Mesendoderm (in vitro differentiated cells): ENCODE measurements at regions not wholly inside any gene's neighbourhood (a gene's known extent, or its start where the extent isn't known, plus 50 kb on each side); places are given as distances from the start of the nearest gene placed in this dataset.

Experiments
- DNase-seq: peaks from one replicate; pipeline ENCODE4 v3.0.0; 2013
- H2AK5ac ChIP-seq: 2 replicates; pipeline ENCODE4 v1.6.1; 2013; ENCODE audit warnings: low read length, inconsistent platforms
- H2BK120ac ChIP-seq: 2 replicates; pipeline ENCODE4 v1.6.1; 2013; ENCODE audit warnings: low read depth, mild to moderate bottlenecking, low read length, moderate library complexity, mixed read lengths
- H2BK15ac ChIP-seq: replicated peaks from 2 replicates; pipeline ENCODE4 v1.6.1; 2013; ENCODE audit warnings: low read depth, mild to moderate bottlenecking, moderate library complexity
- H2BK5ac ChIP-seq: 2 replicates; pipeline ENCODE4 v1.6.1; 2013; ENCODE audit warnings: low read length, inconsistent platforms
- H3K18ac ChIP-seq: 2 replicates; pipeline ENCODE4 v1.6.1; 2013; ENCODE audit warnings: mild to moderate bottlenecking, low read length, mixed read lengths
- H3K23ac ChIP-seq: one replicate; pipeline ENCODE4 v1.6.1; 2013; ENCODE audit warnings: low read length
- H3K27ac ChIP-seq: 2 replicates; pipeline ENCODE4 v1.5.1; 2013; ENCODE audit warnings: low read depth, mild to moderate bottlenecking, inconsistent platforms, low read length, moderate library complexity
- H3K27me3 ChIP-seq: 2 replicates; pipeline ENCODE4 v1.6.1; 2013; ENCODE audit warnings: low read length, control low read depth, mild to moderate bottlenecking, inconsistent platforms; ENCODE audit not compliant: insufficient read depth, poor library complexity
- H3K36me3 ChIP-seq: 2 replicates; pipeline ENCODE4 v1.6.1; 2013; ENCODE audit warnings: low read length, inconsistent platforms; ENCODE audit not compliant: control insufficient read depth, insufficient read depth
- H3K4ac ChIP-seq: one replicate; pipeline ENCODE4 v1.6.1; 2013; ENCODE audit warnings: low read depth, mild to moderate bottlenecking, low read length, moderate library complexity
- H3K4me1 ChIP-seq: 2 replicates; pipeline ENCODE4 v1.6.1; 2013; ENCODE audit warnings: low read depth, low read length, inconsistent platforms; ENCODE audit not compliant: control insufficient read depth
- H3K4me2 ChIP-seq: 2 replicates; pipeline ENCODE4 v1.6.1; 2013; ENCODE audit warnings: low read length
- H3K4me3 ChIP-seq: 2 replicates; pipeline ENCODE4 v1.5.1; 2013; ENCODE audit warnings: mild to moderate bottlenecking, low read length
- H3K56ac ChIP-seq: one replicate; pipeline ENCODE4 v1.6.1; 2013; ENCODE audit warnings: low read length
- H3K79me1 ChIP-seq: 2 replicates; pipeline ENCODE4 v1.6.1; 2013; ENCODE audit warnings: low read length, inconsistent platforms
- H3K79me2 ChIP-seq: 2 replicates; pipeline ENCODE4 v1.6.1; 2013; ENCODE audit warnings: mild to moderate bottlenecking, low read length; ENCODE audit not compliant: control insufficient read depth, insufficient read depth
- H3K9ac ChIP-seq: 2 replicates; pipeline ENCODE4 v1.6.1; 2013; ENCODE audit warnings: low read length, inconsistent platforms
- H4K5ac ChIP-seq: one replicate; pipeline ENCODE4 v1.6.1; 2013; ENCODE audit warnings: low read length
- H4K8ac ChIP-seq: one replicate; pipeline ENCODE4 v1.6.1; 2013; ENCODE audit warnings: low read depth, mild to moderate bottlenecking, control low read depth, low read length, moderate library complexity
- WGBS: extraction: QIAGEN DNeasy Blood & Tissue Kit; methylation state at CpG from one replicate; pipeline ENCODE4 v1.1.7; 2013; ENCODE audit warnings: low lambda C conversion rate, missing lambda C conversion rate; ENCODE audit not compliant: insufficient coverage; ENCODE audit errors: extremely low coverage; 5-methylcytosine and 5-hydroxymethylcytosine counted together

- WGBS, result no CpG with 5 or more reads among the region's 2 CpGs
- no peak overlapping the region for H3K4me3 ChIP-seq
- no peak for DNase-seq
- no peaks in the 10 kb centered on the region for H3K4me1 ChIP-seq
- no peak overlapping the region for H3K56ac ChIP-seq
- no peak overlapping the region for H2BK120ac ChIP-seq
- H3K36me3 ChIP-seq, result no peaks in the 10 kb centered on the region
- no peak overlapping the region for H3K23ac ChIP-seq
- no peak overlapping the region for H2BK15ac ChIP-seq
- H3K4me2 ChIP-seq, result no peak overlapping the region
- no peak overlapping the region for H4K5ac ChIP-seq
- no peak overlapping the region for H3K9ac ChIP-seq
- no peak overlapping the region for H3K27ac ChIP-seq
- H3K18ac ChIP-seq, result no peak overlapping the region
- H2BK5ac ChIP-seq, result no peak overlapping the region
- H3K4ac ChIP-seq, result no peak overlapping the region
- H3K79me2 ChIP-seq, result no peaks in the 10 kb centered on the region
- H3K79me1 ChIP-seq, result no peaks in the 10 kb centered on the region
- no peaks in the 10 kb centered on the region for H3K27me3 ChIP-seq
- no peak overlapping the region for H2AK5ac ChIP-seq
- H4K8ac ChIP-seq, result no peak overlapping the region
These were observed 88.1 kb downstream of the KIF4B start for GRCh38 chr5:155101697-155102096.

- Histone ChIP-seq H4K8ac (no peak overlapping the region), H3K4me1 (no peaks in the 10 kb centered on the region), H4K5ac (no peak overlapping the region), H2AK5ac (no peak overlapping the region), H2BK15ac (no peak overlapping the region), H3K4me3 (no peak overlapping the region), H2BK5ac (no peak overlapping the region), H3K36me3 (no peaks in the 10 kb centered on the region), H3K18ac (no peak overlapping the region), H3K56ac (no peak overlapping the region), H3K27me3 (no peaks in the 10 kb centered on the region), H3K27ac (no peak overlapping the region), H3K9ac (no peak overlapping the region), H3K23ac (no peak overlapping the region), H3K4ac (no peak overlapping the region), H3K79me1 (no peaks in the 10 kb centered on the region), H3K79me2 (no peaks in the 10 kb centered on the region), H3K4me2 (no peak overlapping the region), H2BK120ac (no peak overlapping the region)
- DNase-seq, result no peak
- no CpG with 5 or more reads among the region's 4 CpGs for WGBS
These were observed 89.6 kb downstream of the KIF4B start for GRCh38 chr5:155103146-155103545.

- Histone ChIP-seq H2BK120ac (no peak overlapping the region), H4K5ac (no peak overlapping the region), H3K23ac (no peak overlapping the region), H3K56ac (no peak overlapping the region), H3K4me1 (no peaks in the 10 kb centered on the region), H4K8ac (no peak overlapping the region), H3K4me2 (no peak overlapping the region), H3K27me3 (no peaks in the 10 kb centered on the region), H3K4me3 (no peak overlapping the region), H3K79me2 (no peaks in the 10 kb centered on the region), H2BK15ac (no peak overlapping the region), H2AK5ac (no peak overlapping the region), H3K36me3 (no peaks in the 10 kb centered on the region), H3K79me1 (no peaks in the 10 kb centered on the region), H3K18ac (no peak overlapping the region), H2BK5ac (no peak overlapping the region), H3K27ac (no peak overlapping the region), H3K4ac (no peak overlapping the region), H3K9ac (no peak overlapping the region)
- no peak for DNase-seq
- WGBS, result no CpG with 5 or more reads among the region's 2 CpGs
These were observed 90.9 kb downstream of the KIF4B start for GRCh38 chr5:155104441-155104840.

GRCh38 chr5:155106221-155106620, 92.7 kb downstream of the KIF4B start:
- Histone ChIP-seq H3K36me3 (no peaks in the 10 kb centered on the region), H3K79me1 (no peaks in the 10 kb centered on the region), H3K27ac (no peak overlapping the region), H3K27me3 (no peaks in the 10 kb centered on the region), H3K56ac (no peak overlapping the region), H3K23ac (no peak overlapping the region), H2BK5ac (no peak overlapping the region), H3K9ac (no peak overlapping the region), H3K4me1 (no peaks in the 10 kb centered on the region), H2BK120ac (no peak overlapping the region), H4K5ac (no peak overlapping the region), H3K4me3 (no peak overlapping the region), H2BK15ac (no peak overlapping the region), H3K79me2 (no peaks in the 10 kb centered on the region), H2AK5ac (no peak overlapping the region), H3K4ac (no peak overlapping the region), H3K18ac (no peak overlapping the region), H3K4me2 (no peak overlapping the region), H4K8ac (no peak overlapping the region)
- DNase-seq, result no peak
- no CpG with 5 or more reads among the region's 4 CpGs for WGBS

GRCh38 chr5:155113888-155114287, 100.3 kb downstream of the KIF4B start:
- WGBS, result no CpG with 5 or more reads among the region's 3 CpGs
- Histone ChIP-seq H3K4me3 (no peak overlapping the region), H2BK5ac (no peak overlapping the region), H3K27ac (no peak overlapping the region), H3K23ac (no peak overlapping the region), H3K4me1 (no peaks in the 10 kb centered on the region), H3K36me3 (no peaks in the 10 kb centered on the region), H3K79me2 (no peaks in the 10 kb centered on the region), H3K79me1 (no peaks in the 10 kb centered on the region), H2BK15ac (no peak overlapping the region), H4K5ac (no peak overlapping the region), H2AK5ac (no peak overlapping the region), H2BK120ac (no peak overlapping the region), H3K4me2 (no peak overlapping the region), H3K18ac (no peak overlapping the region), H3K56ac (no peak overlapping the region), H3K9ac (no peak overlapping the region), H4K8ac (no peak overlapping the region), H3K27me3 (no peaks in the 10 kb centered on the region), H3K4ac (no peak overlapping the region)
- DNase-seq, result no peak

- Histone ChIP-seq H3K18ac (no peak overlapping the region), H3K23ac (no peak overlapping the region), H4K8ac (no peak overlapping the region), H3K4me3 (no peak overlapping the region), H4K5ac (no peak overlapping the region), H3K79me2 (no peaks in the 10 kb centered on the region), H3K27me3 (no peaks in the 10 kb centered on the region), H3K79me1 (no peaks in the 10 kb centered on the region), H3K36me3 (no peaks in the 10 kb centered on the region), H2BK5ac (no peak overlapping the region), H3K56ac (no peak overlapping the region), H2BK120ac (no peak overlapping the region), H3K4me2 (no peak overlapping the region), H3K9ac (no peak overlapping the region), H2BK15ac (no peak overlapping the region), H3K4ac (no peak overlapping the region), H2AK5ac (no peak overlapping the region), H3K27ac (no peak overlapping the region), H3K4me1 (no peaks in the 10 kb centered on the region)
- DNase-seq, result no peak
- WGBS, result no CpG with 5 or more reads among the region's 25 CpGs
These were observed 101.1 kb downstream of the KIF4B start for GRCh38 chr5:155114655-155115054.
